Esophagus squamous epithelium (tissue), 5 donors: ENCODE measurements at regions not wholly inside any gene's neighbourhood (a gene's known extent, or its start where the extent isn't known, plus 50 kb on each side); places are given as distances from the start of the nearest gene placed in this dataset.

ENCODE experiments used
- DNase-seq: peaks from one replicate; lab custom pipeline; 2025; lab: John Stamatoyannopoulos, UW
- H3K27ac ChIP-seq, 4 donors: fragments of 200-600 bp; sonication (generic); one replicate each; pipeline ENCODE4 v1.5.1; 2016 to 2019; ENCODE audit warnings: mild to moderate bottlenecking in 1 of 4
- H3K27me3 ChIP-seq, 4 donors: fragments of 200-600 bp; sonication (generic); 1 replicate in 3 of 4; 2 replicates in 1 of 4; pipeline versions ENCODE4 v1.5.1 to v1.6.0; 2017 to 2021; ENCODE audit warnings: antibody characterized with exemption in 1 of 4
- H3K36me3 ChIP-seq, 3 donors: fragments of 200-600 bp; sonication (generic); one replicate each; pipeline ENCODE4 v1.5.1; 2016 to 2019
- H3K4me1 ChIP-seq, 3 donors: fragments of 200-600 bp; sonication (generic); one replicate each; pipeline ENCODE4 v1.5.1; 2017 to 2019
- H3K4me3 ChIP-seq, 4 donors: fragments of 200-600 bp; sonication (generic); 1 replicate in 3 of 4; 2 replicates in 1 of 4; pipeline ENCODE4 v1.5.1; 2016 to 2019; ENCODE audit warnings: mild to moderate bottlenecking in 2 of 4, moderate library complexity in 1 of 4
- H3K9me3 ChIP-seq, 3 donors: fragments of 200-600 bp; sonication (generic); one replicate each; pipeline ENCODE4 v1.5.1; 2016 to 2019
- CTCF ChIP-seq, 6 experiments: fragments of 450-650 bp in 4 of 6; fragments of 200-600 bp in 2 of 6; sonication (generic) in 2 of 6; IDR thresholded peaks; one replicate each; pipeline ENCODE4 v1.5.1; 2016 to 2019; ENCODE audit warnings: antibody characterized with exemption in 6 of 6, mild to moderate bottlenecking in 4 of 6, moderate library complexity in 4 of 6
- POLR2A ChIP-seq, 4 donors: fragments of 450-650 bp; IDR thresholded peaks; one replicate each; pipeline ENCODE4 v1.6.1; 2017; ENCODE audit warnings: antibody characterized with exemption in 4 of 4, mild to moderate bottlenecking in 4 of 4, moderate library complexity in 3 of 4
- WGBS, 2 donors: methylation state at CpG; one replicate each; pipeline ENCODE4 v1.1.5; 2018; 5-methylcytosine and 5-hydroxymethylcytosine counted together
- intact Hi-C: fragments of 100-400 bp; cut with DNase I; formaldehyde crosslinking; loops from one replicate; pipeline ENCODE4 v1.15.0; 2022
- donor health status: DM: yes; HTN: yes; CAD: no.

- Histone ChIP-seq H3K27me3 (peaks cover 0 to 12% (median 0%) of the 10 kb centered on the region in 4 donors), H3K4me1 (no peaks in the 10 kb centered on the region), H3K36me3 (no peaks in the 10 kb centered on the region), H3K27ac (no peak overlapping the region), H3K9me3 (no peaks in the 10 kb centered on the region), H3K4me3 (no peak overlapping the region)
- DNase-seq: no peak
- TF ChIP-seq CTCF (IDR thresholded peaks at IDR 0.05) (no peak), POLR2A (IDR thresholded peaks at IDR 0.05) (no peak)
- intact Hi-C loops: no loop called here
- WGBS, 2 donors: 80 to 82% methylated on average over 4 of the region's 4 CpGs
Observed at GRCh38 chr6:87914637-87915395, 132.8 kb upstream of the SPACA1 start.

GRCh38 chr6:87913974-87914373, 133.7 kb upstream of the SPACA1 start:
- Histone ChIP-seq H3K4me1 (peaks cover 0 to 3% (median 0%) of the 10 kb centered on the region in 3 donors), H3K4me3 (no peak overlapping the region), H3K27ac (no peak overlapping the region), H3K27me3 (peaks cover 0 to 12% (median 0%) of the 10 kb centered on the region in 4 donors), H3K9me3 (no peaks in the 10 kb centered on the region), H3K36me3 (no peaks in the 10 kb centered on the region)
- DNase-seq: no peak
- WGBS, 2 donors: 70 to 74% methylated on average over 4 to 6 of the region's 6 CpGs
- intact Hi-C loops: no loop called here
- TF ChIP-seq POLR2A (IDR thresholded peaks at IDR 0.05) (no peak), CTCF (IDR thresholded peaks at IDR 0.05) (no peak)

GRCh38 chr6:87912102-87912501, 135.5 kb upstream of the SPACA1 start:
- no peak for DNase-seq
- WGBS, 2 donors: 96 to 100% methylated on average over 1 of the region's 1 CpG
- Histone ChIP-seq H3K9me3 (no peaks in the 10 kb centered on the region), H3K4me3 (no peak overlapping the region), H3K36me3 (no peaks in the 10 kb centered on the region), H3K27ac (no peak overlapping the region), H3K27me3 (peaks cover 0 to 12% (median 0%) of the 10 kb centered on the region in 4 donors), H3K4me1 (peaks cover 0 to 5% (median 0%) of the 10 kb centered on the region in 3 donors)
- intact Hi-C loops: no loop called here
- no peak for TF ChIP-seq CTCF (IDR thresholded peaks at IDR 0.05)
- TF ChIP-seq POLR2A (IDR thresholded peaks at IDR 0.05): no peak

GRCh38 chr6:87909849-87910248, 137.8 kb upstream of the SPACA1 start:
- Histone ChIP-seq H3K27me3 (peaks cover 0 to 12% (median 0%) of the 10 kb centered on the region in 4 donors), H3K36me3 (no peaks in the 10 kb centered on the region), H3K27ac (no peak overlapping the region), H3K4me3 (no peak overlapping the region), H3K9me3 (no peaks in the 10 kb centered on the region), H3K4me1 (peaks cover 0 to 8% (median 0%) of the 10 kb centered on the region in 3 donors)
- intact Hi-C loops: no loop called here
- no peak for TF ChIP-seq POLR2A (IDR thresholded peaks at IDR 0.05)
- no peak for TF ChIP-seq CTCF (IDR thresholded peaks at IDR 0.05)
- DNase-seq: no peak
- 33 to 47% methylated on average over 8 of the region's 8 CpGs for WGBS, 2 donors

- Histone ChIP-seq H3K4me3 (no peak overlapping the region), H3K27me3 (peaks cover 0 to 12% (median 0%) of the 10 kb centered on the region in 4 donors), H3K27ac (no peak overlapping the region), H3K9me3 (no peaks in the 10 kb centered on the region), H3K36me3 (no peaks in the 10 kb centered on the region), H3K4me1 (peaks cover 0 to 8% (median 0%) of the 10 kb centered on the region in 3 donors)
- 58 to 72% methylated on average over 6 of the region's 6 CpGs for WGBS, 2 donors
- no peak for DNase-seq
- TF ChIP-seq POLR2A (IDR thresholded peaks at IDR 0.05): no peak
- TF ChIP-seq CTCF (IDR thresholded peaks at IDR 0.05): no peak
- intact Hi-C loops: no loop called here
Observed at GRCh38 chr6:87908978-87909811, 138.4 kb upstream of the SPACA1 start.
